ENCODE measurements at regions not wholly inside any gene's neighbourhood (a gene's known extent, or its start where the extent isn't known, plus 50 kb on each side); places are given as distances from the start of the nearest gene placed in this dataset.
A peak's percentile ranks its signal among the peaks of the same experiment; 100 is the strongest.

DNA sequence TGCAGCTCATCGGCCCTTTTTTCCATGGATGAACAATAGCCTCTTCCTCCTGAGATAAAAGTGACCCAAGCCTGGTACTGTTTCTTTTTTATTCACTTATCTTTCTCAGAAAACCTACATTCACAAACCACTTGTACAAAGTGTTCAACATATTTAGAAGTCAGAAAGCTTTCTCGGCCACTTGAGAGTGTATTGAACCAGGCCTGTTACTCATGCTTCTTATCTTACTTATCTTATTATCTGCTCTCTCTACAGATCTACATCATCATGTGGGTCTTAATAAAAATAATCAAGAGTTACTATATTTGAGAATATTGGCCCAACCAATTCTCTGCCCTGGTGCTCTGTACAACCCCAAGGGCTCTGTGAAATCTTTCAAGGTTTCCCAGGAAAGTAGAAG is 242.1 kb downstream of the MREG start:
- DNase-seq (ENCODE audit: low spot score) (no peak), ATAC-seq (ENCODE audit: insufficient number of reproducible peaks, low FRiP score, low read depth) (no peak)
- Histone ChIP-seq H3K9me3 (peaks cover 6% of the 10 kb centered on the region), H3K27me3 (replicated peaks; ENCODE audit: insufficient read depth) (no peaks in the 10 kb centered on the region), H3K4me1 (ENCODE audit: control insufficient read depth in 1 of 2, low read depth in 2 of 2) (peaks cover 25 to 44% of the 10 kb centered on the region in 2 donors), H3K4me3 (no peak overlapping the region), H3K36me3 (no peaks in the 10 kb centered on the region), H3K27ac (peak overlapping the region; percentile 49 to 60)
- TF ChIP-seq, protein P1, sequence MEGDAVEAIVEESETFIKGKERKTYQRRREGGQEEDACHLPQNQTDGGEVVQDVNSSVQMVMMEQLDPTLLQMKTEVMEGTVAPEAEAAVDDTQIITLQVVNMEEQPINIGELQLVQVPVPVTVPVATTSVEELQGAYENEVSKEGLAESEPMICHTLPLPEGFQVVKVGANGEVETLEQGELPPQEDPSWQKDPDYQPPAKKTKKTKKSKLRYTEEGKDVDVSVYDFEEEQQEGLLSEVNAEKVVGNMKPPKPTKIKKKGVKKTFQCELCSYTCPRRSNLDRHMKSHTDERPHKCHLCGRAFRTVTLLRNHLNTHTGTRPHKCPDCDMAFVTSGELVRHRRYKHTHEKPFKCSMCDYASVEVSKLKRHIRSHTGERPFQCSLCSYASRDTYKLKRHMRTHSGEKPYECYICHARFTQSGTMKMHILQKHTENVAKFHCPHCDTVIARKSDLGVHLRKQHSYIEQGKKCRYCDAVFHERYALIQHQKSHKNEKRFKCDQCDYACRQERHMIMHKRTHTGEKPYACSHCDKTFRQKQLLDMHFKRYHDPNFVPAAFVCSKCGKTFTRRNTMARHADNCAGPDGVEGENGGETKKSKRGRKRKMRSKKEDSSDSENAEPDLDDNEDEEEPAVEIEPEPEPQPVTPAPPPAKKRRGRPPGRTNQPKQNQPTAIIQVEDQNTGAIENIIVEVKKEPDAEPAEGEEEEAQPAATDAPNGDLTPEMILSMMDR (IDR thresholded peaks at IDR 0.05): no peak

DNA sequence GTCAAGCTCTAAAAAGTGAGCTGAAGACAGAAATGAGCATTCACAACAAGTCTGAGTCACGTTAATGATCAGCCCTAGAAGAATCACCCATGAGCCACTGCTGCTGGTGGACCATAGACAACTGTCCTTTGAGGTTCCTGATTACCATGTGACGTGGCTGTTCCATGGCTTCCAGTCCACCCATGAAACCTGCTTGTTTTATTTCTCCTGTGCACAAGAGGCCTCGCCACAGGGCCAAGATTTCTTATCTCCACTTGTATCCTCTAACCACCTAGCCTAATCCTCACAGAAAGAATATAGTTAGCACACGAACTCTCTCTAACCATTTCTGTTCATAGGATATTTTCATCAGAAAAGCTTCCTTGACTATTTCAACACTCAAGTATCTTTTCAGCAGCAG is 242.7 kb downstream of the MREG start:
- peaks cover 6% of the 10 kb centered on the region for H3K9me3 ChIP-seq
- H3K36me3 ChIP-seq: no peaks in the 10 kb centered on the region
- no peak for DNase-seq (ENCODE audit: low spot score)
- H3K4me1 ChIP-seq (ENCODE audit: control insufficient read depth in 1 of 2, low read depth in 2 of 2): peaks cover 25 to 47% of the 10 kb centered on the region in 2 donors
- H3K27ac ChIP-seq: peak overlapping the region; percentile 49 to 60
- ATAC-seq (ENCODE audit: insufficient number of reproducible peaks, low FRiP score, low read depth): no peak
- no peaks in the 10 kb centered on the region for H3K27me3 ChIP-seq (replicated peaks; ENCODE audit: insufficient read depth)
- TF ChIP-seq, protein P1 (IDR thresholded peaks at IDR 0.05): no peak
- H3K4me3 ChIP-seq: no peak overlapping the region

DNA sequence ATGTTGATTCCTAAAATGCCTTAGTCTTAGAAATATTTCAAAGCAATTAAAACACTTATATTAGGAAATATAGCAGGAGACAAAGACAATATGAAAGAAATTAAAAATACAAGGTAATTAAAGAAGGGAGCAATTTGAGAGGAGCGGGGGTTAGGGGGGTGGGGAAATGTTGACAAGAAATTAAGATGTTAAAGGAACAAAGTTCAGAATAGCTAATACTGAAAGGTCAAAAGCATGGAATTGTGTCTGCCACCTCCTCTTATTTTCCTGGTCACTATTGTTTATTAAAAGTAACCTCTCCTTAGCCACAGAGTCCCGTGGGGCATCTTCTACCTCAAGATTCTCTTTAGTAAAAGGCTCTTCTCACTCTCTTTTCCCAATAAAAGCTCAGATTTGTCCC is 244.1 kb downstream of the MREG start:
- no peak overlapping the region for H3K27ac ChIP-seq
- TF ChIP-seq, protein P1 (IDR thresholded peaks at IDR 0.05): no peak
- no peaks in the 10 kb centered on the region for H3K36me3 ChIP-seq
- peaks cover 25 to 37% of the 10 kb centered on the region in 2 donors for H3K4me1 ChIP-seq (ENCODE audit: control insufficient read depth in 1 of 2, low read depth in 2 of 2)
- no peak for ATAC-seq (ENCODE audit: insufficient number of reproducible peaks, low FRiP score, low read depth)
- peaks cover 6% of the 10 kb centered on the region for H3K9me3 ChIP-seq
- no peak for DNase-seq (ENCODE audit: low spot score)
- no peaks in the 10 kb centered on the region for H3K27me3 ChIP-seq (replicated peaks; ENCODE audit: insufficient read depth)
- H3K4me3 ChIP-seq: no peak overlapping the region

DNA sequence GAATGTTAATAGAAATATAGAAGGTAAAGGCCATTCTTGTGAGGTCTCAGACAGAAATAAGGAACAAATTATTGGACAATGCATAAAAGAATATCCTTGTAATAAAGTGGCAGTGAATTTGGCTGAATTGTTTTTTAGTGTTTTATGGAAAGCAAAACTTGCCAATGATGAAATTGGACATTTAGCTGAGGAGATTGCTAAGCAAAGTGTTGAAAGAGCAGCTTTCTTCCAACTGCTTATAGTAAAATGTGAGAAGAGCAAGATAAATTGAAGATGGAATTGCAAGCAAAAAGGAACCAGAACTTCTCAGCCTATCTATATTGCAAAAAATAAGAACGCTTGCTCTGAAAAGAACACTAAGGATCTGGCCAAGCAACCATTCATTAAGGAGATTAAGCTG is 245.7 kb downstream of the MREG start:
- TF ChIP-seq, protein P1 (IDR thresholded peaks at IDR 0.05): no peak
- ATAC-seq (ENCODE audit: insufficient number of reproducible peaks, low FRiP score, low read depth): no peak
- Histone ChIP-seq H3K4me1 (ENCODE audit: control insufficient read depth in 1 of 2, low read depth in 2 of 2) (peaks cover 11 to 22% of the 10 kb centered on the region in 2 donors), H3K36me3 (no peaks in the 10 kb centered on the region), H3K9me3 (peaks cover 6% of the 10 kb centered on the region), H3K27me3 (replicated peaks; ENCODE audit: insufficient read depth) (no peaks in the 10 kb centered on the region), H3K4me3 (no peak overlapping the region), H3K27ac (no peak overlapping the region)
- DNase-seq (ENCODE audit: low spot score): no peak

DNA sequence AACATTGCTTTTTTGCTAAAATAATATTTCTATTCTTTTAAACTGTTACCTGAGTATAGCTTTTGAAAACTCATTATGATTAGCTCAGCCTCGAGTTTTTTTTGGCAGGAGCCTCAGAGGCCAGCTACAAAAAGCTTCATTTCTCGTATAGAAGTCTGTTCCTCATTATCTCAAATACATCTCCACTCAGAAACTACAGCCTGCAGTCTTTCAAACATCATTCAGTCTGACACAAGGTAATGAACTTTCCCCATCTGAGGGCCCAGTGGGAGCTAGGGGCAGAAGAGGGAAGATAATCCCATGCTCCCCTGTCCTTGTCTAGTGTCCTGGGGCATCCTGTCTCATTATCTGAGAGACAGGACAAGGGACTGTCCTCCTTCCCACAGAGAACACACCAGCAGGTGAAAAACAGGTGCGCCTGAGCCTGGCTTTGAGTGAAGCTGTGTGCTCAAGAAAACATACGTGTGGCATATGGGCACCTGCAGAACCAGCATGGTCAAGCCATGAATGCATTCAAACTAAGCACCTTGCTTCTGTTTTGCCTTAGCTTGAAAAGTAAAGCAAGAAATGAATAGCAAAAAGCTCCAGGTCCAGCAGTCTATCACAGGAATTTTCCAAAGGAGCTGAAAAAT is 247.5 kb downstream of the MREG start:
- no peak for ATAC-seq (ENCODE audit: insufficient number of reproducible peaks, low FRiP score, low read depth)
- H3K9me3 ChIP-seq: peaks cover 6% of the 10 kb centered on the region
- H3K4me1 ChIP-seq (ENCODE audit: control insufficient read depth in 1 of 2, low read depth in 2 of 2): peaks cover 0 to 4% of the 10 kb centered on the region in 2 donors
- TF ChIP-seq, protein P1 (IDR thresholded peaks at IDR 0.05): no peak
- DNase-seq (ENCODE audit: low spot score): no peak
- H3K27me3 ChIP-seq (replicated peaks; ENCODE audit: insufficient read depth): no peaks in the 10 kb centered on the region
- no peaks in the 10 kb centered on the region for H3K36me3 ChIP-seq
- no peak overlapping the region for H3K4me3 ChIP-seq
- no peak overlapping the region for H3K27ac ChIP-seq

All from thoracic aorta (tissue), 2 donors.